ENCODE measurements at regions not wholly inside any gene's neighbourhood (a gene's known extent, or its start where the extent isn't known, plus 50 kb on each side); places are given as distances from the start of the nearest gene placed in this dataset.

- Histone ChIP-seq H4K20me1 (ENCODE audit: insufficient read depth) (no peaks in the 10 kb centered on the region), H3K4me2 (no peak overlapping the region), H3K4me3 (no peak overlapping the region), H3K27ac (no peak overlapping the region), H3F3A (ENCODE audit: insufficient read depth, low read depth) (no peaks in the 10 kb centered on the region), H2AFZ (no peak overlapping the region), H3K79me2 (ENCODE audit: low read depth) (no peaks in the 10 kb centered on the region), H3K9me2 (ENCODE audit: insufficient read depth) (peaks cover 3% of the 10 kb centered on the region; the same call in 1 of the 2 replicates), H3K4me1 (replicated peaks; ENCODE audit: insufficient read depth) (no peaks in the 10 kb centered on the region), H3K27me3 (ENCODE audit: insufficient read depth, low read depth) (no peaks in the 10 kb centered on the region), H3K9me3 (ENCODE audit: insufficient read depth, low read depth) (no peaks in the 10 kb centered on the region), H3K36me3 (ENCODE audit: low read depth) (no peaks in the 10 kb centered on the region)
- ChIA-PET CTCF (interaction anchor here (0.6 kb wide), 1 partner anchor 123 kb away, joined by 3 read pairs; no protein-coding TSS in a partner anchor), POLR2A (ENCODE audit: unreplicated experiment) (no interaction called here)
- no TSS peak for BruUV-seq (replicated peaks)
- no peak for DNase-seq
- TF ChIP-seq CTCF (conservative IDR thresholded peaks at IDR 0.05) (no peak), EZH2 (IDR thresholded peaks at IDR 0.05; ENCODE audit: low read depth) (no peak)
- intact Hi-C loops (cut with micrococcal nuclease; ENCODE audit: unreplicated experiment), result no loop called here
Observed at GRCh38 chr10:55227967-55228366, 426.9 kb upstream of the PCDH15 start.

- no peak for DNase-seq
- intact Hi-C loops (cut with micrococcal nuclease; ENCODE audit: unreplicated experiment), result no loop called here
- Histone ChIP-seq H3K9me3 (ENCODE audit: insufficient read depth, low read depth) (no peaks in the 10 kb centered on the region), H3K27ac (no peak overlapping the region), H3K9me2 (ENCODE audit: insufficient read depth) (no peaks in the 10 kb centered on the region), H3F3A (ENCODE audit: insufficient read depth, low read depth) (no peaks in the 10 kb centered on the region), H3K4me3 (no peak overlapping the region), H3K4me1 (replicated peaks; ENCODE audit: insufficient read depth) (no peaks in the 10 kb centered on the region), H3K36me3 (ENCODE audit: low read depth) (no peaks in the 10 kb centered on the region), H4K20me1 (ENCODE audit: insufficient read depth) (no peaks in the 10 kb centered on the region), H2AFZ (no peak overlapping the region), H3K27me3 (ENCODE audit: insufficient read depth, low read depth) (no peaks in the 10 kb centered on the region), H3K4me2 (no peak overlapping the region), H3K79me2 (ENCODE audit: low read depth) (no peaks in the 10 kb centered on the region)
- CTCF ChIA-PET, result no interaction called here
- POLR2A ChIA-PET (ENCODE audit: unreplicated experiment), result no interaction called here
- no TSS peak for BruUV-seq (replicated peaks)
- TF ChIP-seq EZH2 (IDR thresholded peaks at IDR 0.05; ENCODE audit: low read depth), result no peak
Observed at GRCh38 chr10:55224007-55224781, 423.2 kb upstream of the PCDH15 start.

- H3K4me3 ChIP-seq, result no peak overlapping the region
- DNase-seq, result no peak
- H3F3A ChIP-seq (ENCODE audit: insufficient read depth, low read depth), result no peaks in the 10 kb centered on the region
- no TSS peak for BruUV-seq (replicated peaks)
- H3K27ac ChIP-seq, result no peak overlapping the region
- no peaks in the 10 kb centered on the region for H3K9me2 ChIP-seq (ENCODE audit: insufficient read depth)
- 0 out of 2 replicates have a peak overlapping the region, but pooled peaks have one; percentile 0 for H2AFZ ChIP-seq
- no peak overlapping the region for H3K4me2 ChIP-seq
- no peaks in the 10 kb centered on the region for H4K20me1 ChIP-seq (ENCODE audit: insufficient read depth)
- intact Hi-C loops (cut with micrococcal nuclease; ENCODE audit: unreplicated experiment), result no loop called here
- no peaks in the 10 kb centered on the region for H3K4me1 ChIP-seq (replicated peaks; ENCODE audit: insufficient read depth)
- TF ChIP-seq EZH2 (IDR thresholded peaks at IDR 0.05; ENCODE audit: low read depth) (no peak), CTCF (conservative IDR thresholded peaks at IDR 0.05) (no peak)
- no peaks in the 10 kb centered on the region for H3K27me3 ChIP-seq (ENCODE audit: insufficient read depth, low read depth)
- ChIA-PET POLR2A (ENCODE audit: unreplicated experiment) (interaction anchor here (0.6 kb wide), 1 partner anchor 9 kb away, joined by 3 read pairs; no protein-coding TSS in a partner anchor), CTCF (no interaction called here)
- no peaks in the 10 kb centered on the region for H3K79me2 ChIP-seq (ENCODE audit: low read depth)
- H3K9me3 ChIP-seq (ENCODE audit: insufficient read depth, low read depth), result no peaks in the 10 kb centered on the region
- no peaks in the 10 kb centered on the region for H3K36me3 ChIP-seq (ENCODE audit: low read depth)
Observed at GRCh38 chr10:55223352-55223751, 422.3 kb upstream of the PCDH15 start.
